Activated CD8-positive, alpha-beta memory T cell treated with anti-CD3 and anti-CD28 coated beads for 1 hour (primary cell): ENCODE measurements at regions not wholly inside any gene's neighbourhood (a gene's known extent, or its start where the extent isn't known, plus 50 kb on each side); places are given as distances from the start of the nearest gene placed in this dataset.
"Not testable (repeated sequence)": the region's sequence is repeated elsewhere in the genome, so short reads cannot be mapped to it uniquely, and the experiment has no call there.

ENCODE experiments used
- DNase-seq, 2 donors: peaks; one replicate each; pipeline ENCODE4 v3.0.0-alpha.2; 2020; ENCODE audit warnings: low read depth in 1 of 2; ENCODE audit errors: extremely low read depth in 1 of 2

DNA sequence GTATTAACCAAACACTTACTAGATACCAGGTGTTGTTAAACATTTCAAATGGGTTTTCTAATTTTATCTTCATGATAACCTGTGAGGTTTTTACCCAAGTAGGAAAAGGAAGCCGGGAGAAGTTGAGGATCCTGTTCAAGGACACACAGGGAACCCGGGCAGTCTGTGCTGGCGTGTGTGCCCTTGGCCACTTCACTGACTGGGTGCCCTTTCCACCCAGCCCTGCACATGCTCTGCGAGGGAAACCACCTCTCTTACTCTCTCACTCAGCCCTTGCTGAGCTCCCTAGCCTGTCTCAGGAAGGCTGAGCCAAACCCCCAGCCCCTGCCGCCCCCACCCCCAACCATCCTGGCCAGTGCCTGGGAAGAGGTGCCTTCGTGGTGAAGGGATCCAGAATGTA, 51.8 kb downstream of the TEX44 start:
- DNase-seq, result no peak

DNA sequence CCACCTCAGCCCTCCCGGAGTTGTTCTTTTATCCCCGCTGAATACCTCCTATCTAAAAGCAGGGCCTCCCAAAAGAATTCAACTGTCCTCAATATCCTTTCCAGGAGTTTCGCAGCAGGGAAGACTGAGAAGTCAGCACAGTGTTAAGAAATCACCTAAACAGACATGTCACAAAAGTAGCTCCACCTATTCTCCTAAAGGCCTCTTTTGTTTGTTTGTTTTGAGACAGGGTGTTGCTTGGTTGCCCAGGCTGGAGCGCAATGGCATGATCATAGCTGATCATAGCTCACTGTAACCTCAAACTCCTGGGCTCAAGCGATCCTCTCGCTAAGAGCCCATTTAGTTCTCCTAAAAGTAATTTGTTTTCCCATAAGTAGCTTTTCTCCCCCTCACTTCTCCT, 53.8 kb downstream of the TEX44 start:
- DNase-seq, result no peak

- peak in 1 of 2 donors; percentile 28 for DNase-seq
These were observed 56.0 kb downstream of the TEX44 start for GRCh38 chr2:231648579-231649174.

- not testable (repeated sequence) for DNase-seq
These were observed 56.8 kb upstream of the PTMA start for GRCh38 chr2:231651561-231651960.

GRCh38 chr2:231655488-231655887, 52.8 kb upstream of the PTMA start:
- DNase-seq, result no peak

DNA sequence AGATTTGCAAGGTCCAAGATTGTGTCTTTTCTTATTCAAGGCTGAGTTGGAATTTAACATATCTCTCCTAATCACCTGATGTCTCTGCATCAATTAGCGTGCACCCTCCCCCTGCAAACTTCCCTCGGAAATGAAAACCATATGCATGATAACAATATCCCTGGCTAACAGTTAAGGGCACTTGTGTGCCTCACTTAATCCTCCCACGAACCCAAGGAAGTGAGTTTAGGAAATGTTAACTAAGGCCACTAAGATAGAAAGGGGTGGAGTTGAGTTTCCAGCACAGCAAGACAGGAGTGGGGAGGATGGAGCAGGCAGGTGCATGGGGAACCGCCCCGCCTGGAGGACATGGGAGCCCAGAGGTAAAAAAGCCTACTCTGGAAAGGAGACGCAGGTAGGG, 52.4 kb upstream of the PTMA start:
- no peak for DNase-seq
